Stimulated activated CD8-positive, alpha-beta memory T cell treated with anti-CD3 and anti-CD28 coated beads, Interleukin-2, amount 100 ng/mL, for 1 hour (primary cell): ENCODE measurements at regions not wholly inside any gene's neighbourhood (a gene's known extent, or its start where the extent isn't known, plus 50 kb on each side); places are given as distances from the start of the nearest gene placed in this dataset.

ENCODE experiments used
- DNase-seq, 2 donors: peaks; one replicate each; pipeline ENCODE4 v3.0.0-alpha.2; 2020; ENCODE audit warnings: low read depth in 2 of 2

DNA sequence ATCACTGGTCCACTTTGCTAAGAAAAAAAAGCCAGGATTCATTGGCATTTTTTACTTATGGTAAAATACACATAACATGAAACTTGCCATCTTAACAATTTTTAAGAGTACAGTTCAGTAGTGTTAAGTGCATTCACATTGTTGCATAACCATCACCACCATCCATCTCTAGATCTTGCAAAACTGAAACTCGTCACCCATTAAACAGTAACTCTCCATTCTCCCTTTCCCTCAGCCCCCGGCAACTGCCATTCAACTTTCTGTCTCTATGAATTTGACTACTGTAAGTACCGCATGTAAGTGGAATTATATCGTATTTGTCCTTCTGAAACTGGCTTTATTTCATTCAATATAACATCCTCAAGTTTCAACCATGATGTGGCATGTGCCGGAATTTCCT, 56.3 kb upstream of the LNX1 start:
- DNase-seq: no peak

DNA sequence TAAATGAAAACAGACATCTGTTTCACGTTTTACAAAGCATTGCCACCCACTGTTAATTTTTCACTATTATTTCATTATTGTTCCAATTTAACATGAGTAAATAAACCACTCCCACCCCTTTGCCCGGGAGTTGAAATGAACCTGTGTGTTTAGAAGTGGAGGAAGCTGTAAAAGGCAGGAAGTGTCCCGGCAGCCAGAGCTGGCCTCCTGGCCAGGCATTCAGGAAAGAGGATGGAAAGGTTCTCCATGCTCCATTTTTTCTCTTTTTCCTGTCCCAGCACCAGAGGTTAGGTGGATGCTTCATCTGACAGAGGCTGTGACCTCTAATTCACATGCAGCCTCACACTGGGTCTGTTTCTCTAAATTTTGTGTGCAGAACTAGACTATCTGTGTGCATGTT, 55.5 kb upstream of the LNX1 start:
- no peak for DNase-seq

DNA sequence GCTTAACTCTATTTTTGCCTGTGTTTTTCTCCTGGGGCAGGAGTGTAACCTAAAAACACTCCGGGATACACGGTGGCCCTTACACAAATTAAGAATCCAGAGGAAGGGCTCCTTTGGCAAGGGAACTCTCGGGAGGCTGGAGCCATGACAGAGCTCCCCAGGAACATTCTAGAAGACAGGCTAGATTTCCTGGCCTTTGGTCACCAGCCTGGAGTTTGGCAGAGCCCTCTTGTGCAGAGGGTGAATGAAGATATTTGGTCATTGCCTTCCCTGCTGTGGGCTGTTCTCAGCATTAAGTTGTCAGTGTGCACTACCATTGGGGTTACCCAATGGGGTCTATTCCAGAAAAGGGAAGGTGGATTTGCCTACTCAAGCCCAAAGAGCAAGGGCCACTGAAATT, 53.8 kb upstream of the LNX1 start:
- no peak for DNase-seq

DNA sequence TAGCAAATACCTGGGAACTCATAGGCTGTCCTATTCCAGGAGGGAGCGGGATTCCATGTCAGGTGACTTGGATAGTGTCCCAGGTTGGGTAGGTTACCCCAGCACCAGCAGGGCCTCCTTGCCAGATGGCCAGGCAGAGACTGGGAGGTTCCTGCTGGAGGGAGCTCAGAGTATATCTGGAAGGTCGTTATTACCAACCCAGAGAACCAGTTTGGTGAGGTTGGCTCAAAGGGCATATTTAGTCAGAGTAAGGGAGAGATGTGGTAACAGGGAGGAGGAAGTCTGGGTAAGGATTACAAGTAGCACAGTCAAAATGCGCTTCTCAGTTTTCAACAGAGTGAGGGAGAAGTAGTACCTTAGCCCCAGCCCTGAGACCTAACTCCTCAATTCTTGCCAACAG, 53.3 kb upstream of the LNX1 start:
- no peak for DNase-seq
